GM12878 (cell line): ENCODE measurements at regions not wholly inside any gene's neighbourhood (a gene's known extent, or its start where the extent isn't known, plus 50 kb on each side); places are given as distances from the start of the nearest gene placed in this dataset.

Experiments used
- BACH1 ChIP-seq: fragments of 450-650 bp; IDR thresholded peaks from 2 replicates; pipeline ENCODE4 v1.6.1; 2017; ENCODE audit warnings: mild to moderate bottlenecking, borderline replicate concordance
- CBX3 ChIP-seq: fragments of 200-600 bp; sonication (generic); IDR thresholded peaks from 2 replicates; pipeline ENCODE4 v1.6.1; 2016; ENCODE audit warnings: low read depth, borderline replicate concordance
- CTCF ChIP-seq, 3 experiments: IDR thresholded peaks in 2 of 3; conservative IDR thresholded peaks in 1 of 3; 2 replicates each; pipeline ENCODE4 v1.5.1; 2011; ENCODE audit warnings: low read depth in 3 of 3, low read length in 3 of 3, mild to moderate bottlenecking in 3 of 3, control low read depth in 2 of 3, moderate library complexity in 2 of 3, inconsistent platforms in 1 of 3, mixed read lengths in 1 of 3; ENCODE audit not compliant: control insufficient read depth in 2 of 3, insufficient read depth in 1 of 3; ENCODE audit errors: extremely low read depth in 1 of 3
- KDM1A ChIP-seq: fragments of 200-600 bp; sonication (generic); IDR thresholded peaks from 2 replicates; pipeline ENCODE4 v1.6.1; 2016; ENCODE audit warnings: borderline replicate concordance
- NFXL1 ChIP-seq: fragments of 450-650 bp; IDR thresholded peaks from 2 replicates; pipeline ENCODE4 v1.6.1; 2017; ENCODE audit warnings: antibody characterized with exemption, mild to moderate bottlenecking, borderline replicate concordance
- SIN3A ChIP-seq: IDR thresholded peaks from 2 replicates; pipeline ENCODE4 v1.6.1; 2012; ENCODE audit warnings: low read depth, low read length, improper control_type of control experiment
- SREBF2 ChIP-seq: IDR thresholded peaks from 2 replicates; pipeline ENCODE4 v1.6.1; 2012; ENCODE audit warnings: mild to moderate bottlenecking, low read length
- TCF12 ChIP-seq: IDR thresholded peaks from 2 replicates; pipeline ENCODE4 v1.6.1; 2011; ENCODE audit warnings: low read depth, mild to moderate bottlenecking, low read length
- ZZZ3 ChIP-seq: IDR thresholded peaks from 2 replicates; pipeline ENCODE4 v1.6.1; 2011; ENCODE audit warnings: low read depth; ENCODE audit not compliant: control insufficient read depth, insufficient read length
- TF ChIP-seq, protein P1 (sequence below): fragments of 450-650 bp; IDR thresholded peaks from 2 replicates; pipeline ENCODE4 v1.6.1; 2017; ENCODE audit warnings: mild to moderate bottlenecking

DNA sequence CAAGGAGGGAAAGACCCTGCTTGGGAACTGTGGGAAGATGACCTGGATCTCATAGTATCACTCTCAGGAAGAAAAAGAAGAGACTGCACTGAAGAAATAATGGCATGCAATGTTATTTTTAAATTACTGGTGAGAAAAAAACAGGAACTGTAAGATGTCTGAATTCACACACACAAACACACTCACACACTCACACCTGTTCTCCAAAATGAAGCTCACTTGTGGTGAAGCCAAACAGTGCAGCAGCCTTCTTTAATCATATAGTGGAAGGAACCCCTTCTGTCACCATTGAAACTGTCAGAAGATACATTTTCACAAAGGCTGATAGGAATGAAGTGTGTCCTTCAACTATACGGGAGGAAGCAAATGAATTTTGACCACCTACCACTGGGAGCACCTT lies 156.5 kb upstream of the GHITM start:
- TF ChIP-seq SREBF2 (no peak), CTCF (IDR thresholded peaks at IDR 0.05 in 2 of 3, conservative IDR thresholded peaks at IDR 0.05 in 1 of 3; ENCODE audit: control insufficient read depth in 2 of 3, extremely low read depth in 1 of 3, insufficient read depth in 1 of 3, low read depth in 3 of 3, low read length in 3 of 3) (no peak), ZZZ3 (no peak), CBX3 (no peak), SIN3A (no peak), KDM1A (no peak), BACH1 (no peak), NFXL1 (no peak), TCF12 (0 out of 2 replicates have a peak, but pooled peaks have one; percentile 19)
- TF ChIP-seq, protein P1, sequence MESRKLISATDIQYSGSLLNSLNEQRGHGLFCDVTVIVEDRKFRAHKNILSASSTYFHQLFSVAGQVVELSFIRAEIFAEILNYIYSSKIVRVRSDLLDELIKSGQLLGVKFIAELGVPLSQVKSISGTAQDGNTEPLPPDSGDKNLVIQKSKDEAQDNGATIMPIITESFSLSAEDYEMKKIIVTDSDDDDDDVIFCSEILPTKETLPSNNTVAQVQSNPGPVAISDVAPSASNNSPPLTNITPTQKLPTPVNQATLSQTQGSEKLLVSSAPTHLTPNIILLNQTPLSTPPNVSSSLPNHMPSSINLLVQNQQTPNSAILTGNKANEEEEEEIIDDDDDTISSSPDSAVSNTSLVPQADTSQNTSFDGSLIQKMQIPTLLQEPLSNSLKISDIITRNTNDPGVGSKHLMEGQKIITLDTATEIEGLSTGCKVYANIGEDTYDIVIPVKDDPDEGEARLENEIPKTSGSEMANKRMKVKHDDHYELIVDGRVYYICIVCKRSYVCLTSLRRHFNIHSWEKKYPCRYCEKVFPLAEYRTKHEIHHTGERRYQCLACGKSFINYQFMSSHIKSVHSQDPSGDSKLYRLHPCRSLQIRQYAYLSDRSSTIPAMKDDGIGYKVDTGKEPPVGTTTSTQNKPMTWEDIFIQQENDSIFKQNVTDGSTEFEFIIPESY: no peak
